Stomach (tissue), 4 donors: ENCODE measurements at regions not wholly inside any gene's neighbourhood (a gene's known extent, or its start where the extent isn't known, plus 50 kb on each side); places are given as distances from the start of the nearest gene placed in this dataset.
"Not testable (repeated sequence)": the region's sequence is repeated elsewhere in the genome, so short reads cannot be mapped to it uniquely, and the experiment has no call there.

ENCODE experiments used
- EP300 ChIP-seq: sonication (generic); formaldehyde crosslinking; IDR thresholded peaks from one replicate; pipeline ENCODE4 v1.6.1; 2017; ENCODE audit warnings: antibody characterized with exemption
- POLR2A ChIP-seq, 4 donors: fragments of 450-650 bp; IDR thresholded peaks; one replicate each; pipeline ENCODE4 v1.6.1; 2016; ENCODE audit warnings: antibody characterized with exemption in 4 of 4, control low read depth in 2 of 4, mild to moderate bottlenecking in 1 of 4, moderate library complexity in 1 of 4
- POLR2AphosphoS5 ChIP-seq, 3 donors: sonication (generic); formaldehyde crosslinking; IDR thresholded peaks; one replicate each; pipeline ENCODE4 v1.6.1; 2016; ENCODE audit warnings: antibody characterized with exemption in 3 of 3
- TF ChIP-seq, protein P1 (sequence below), 7 experiments: fragments of 450-650 bp in 4 of 7; fragments of 200-600 bp in 3 of 7; sonication (generic) in 3 of 7; IDR thresholded peaks; one replicate each; pipeline ENCODE4 v1.5.1; 2016 to 2019; ENCODE audit warnings: antibody characterized with exemption in 7 of 7, control low read depth in 2 of 7, mild to moderate bottlenecking in 1 of 7

DNA sequence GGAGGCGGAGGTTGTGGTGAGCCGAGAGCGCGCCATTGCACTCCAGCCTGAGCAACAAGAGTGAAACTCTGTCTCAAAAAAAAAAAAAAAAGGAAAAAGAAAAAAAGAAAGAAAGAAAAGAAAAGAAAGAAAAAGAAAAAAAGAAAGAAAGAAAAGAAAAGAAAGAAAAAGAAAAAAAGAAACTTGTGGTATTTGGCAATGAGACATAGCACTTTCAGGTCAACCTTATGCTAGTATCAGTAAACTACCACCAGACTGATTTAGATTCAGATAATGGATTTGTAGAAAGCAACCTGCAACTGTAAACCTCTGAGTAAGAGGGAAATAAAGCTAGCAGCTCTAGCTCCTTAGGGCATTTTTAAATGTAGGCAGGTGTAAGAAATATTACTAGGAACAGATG lies 144.0 kb upstream of the ZNF608 start:
- not testable (repeated sequence) for TF ChIP-seq POLR2A (IDR thresholded peaks at IDR 0.05); POLR2AphosphoS5 (IDR thresholded peaks at IDR 0.05); EP300
- TF ChIP-seq, protein P1, sequence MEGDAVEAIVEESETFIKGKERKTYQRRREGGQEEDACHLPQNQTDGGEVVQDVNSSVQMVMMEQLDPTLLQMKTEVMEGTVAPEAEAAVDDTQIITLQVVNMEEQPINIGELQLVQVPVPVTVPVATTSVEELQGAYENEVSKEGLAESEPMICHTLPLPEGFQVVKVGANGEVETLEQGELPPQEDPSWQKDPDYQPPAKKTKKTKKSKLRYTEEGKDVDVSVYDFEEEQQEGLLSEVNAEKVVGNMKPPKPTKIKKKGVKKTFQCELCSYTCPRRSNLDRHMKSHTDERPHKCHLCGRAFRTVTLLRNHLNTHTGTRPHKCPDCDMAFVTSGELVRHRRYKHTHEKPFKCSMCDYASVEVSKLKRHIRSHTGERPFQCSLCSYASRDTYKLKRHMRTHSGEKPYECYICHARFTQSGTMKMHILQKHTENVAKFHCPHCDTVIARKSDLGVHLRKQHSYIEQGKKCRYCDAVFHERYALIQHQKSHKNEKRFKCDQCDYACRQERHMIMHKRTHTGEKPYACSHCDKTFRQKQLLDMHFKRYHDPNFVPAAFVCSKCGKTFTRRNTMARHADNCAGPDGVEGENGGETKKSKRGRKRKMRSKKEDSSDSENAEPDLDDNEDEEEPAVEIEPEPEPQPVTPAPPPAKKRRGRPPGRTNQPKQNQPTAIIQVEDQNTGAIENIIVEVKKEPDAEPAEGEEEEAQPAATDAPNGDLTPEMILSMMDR (IDR thresholded peaks at IDR 0.05): not testable (repeated sequence)
